H9 (cell line): ENCODE measurements at regions not wholly inside any gene's neighbourhood (a gene's known extent, or its start where the extent isn't known, plus 50 kb on each side); places are given as distances from the start of the nearest gene placed in this dataset.
A peak's percentile ranks its signal among the peaks of the same experiment; 100 is the strongest.

ENCODE experiments used
- DNase-seq: peaks from one replicate; pipeline ENCODE4 v3.0.0-alpha.2; 2017
- H2AFZ ChIP-seq: one replicate; pipeline ENCODE4 v1.6.1; 2013; ENCODE audit warnings: mild to moderate bottlenecking, low read length, control low read depth, moderate library complexity
- H2AK5ac ChIP-seq: 2 replicates; pipeline ENCODE4 v1.6.1; 2013; ENCODE audit warnings: low read length, control low read depth, mixed read lengths; ENCODE audit not compliant: insufficient read length
- H2BK120ac ChIP-seq: one replicate; pipeline ENCODE4 v1.6.1; 2013; ENCODE audit warnings: low read depth, mild to moderate bottlenecking, low read length, control low read depth, inconsistent platforms; ENCODE audit not compliant: poor library complexity, severe bottlenecking
- H2BK12ac ChIP-seq: 2 replicates; pipeline ENCODE4 v1.6.1; 2013; ENCODE audit warnings: low read length, control low read depth, mixed read lengths, low read depth; ENCODE audit not compliant: insufficient read length
- H2BK15ac ChIP-seq: 2 replicates; pipeline ENCODE4 v1.6.1; 2013; ENCODE audit warnings: low read depth, low read length, control low read depth
- H2BK20ac ChIP-seq: one replicate; pipeline ENCODE4 v1.6.1; 2013; ENCODE audit warnings: low read depth, mild to moderate bottlenecking, low read length, control low read depth, inconsistent platforms; ENCODE audit not compliant: poor library complexity, severe bottlenecking
- H2BK5ac ChIP-seq: 2 replicates; pipeline ENCODE4 v1.6.1; 2013; ENCODE audit warnings: low read length, control low read depth, mixed read lengths; ENCODE audit not compliant: insufficient read length
- H3K14ac ChIP-seq: 2 replicates; pipeline ENCODE4 v1.6.1; 2013; ENCODE audit warnings: low read length, control low read depth; ENCODE audit not compliant: insufficient read depth
- H3K18ac ChIP-seq: 2 replicates; pipeline ENCODE4 v1.6.1; 2013; ENCODE audit warnings: low read depth, mild to moderate bottlenecking, mixed read lengths, low read length, control low read depth; ENCODE audit not compliant: insufficient read length
- H3K23ac ChIP-seq: 2 replicates; pipeline ENCODE4 v1.6.1; 2013; ENCODE audit warnings: low read length, control low read depth, mixed read lengths, low read depth; ENCODE audit not compliant: insufficient read length
- H3K23me2 ChIP-seq: 2 replicates; pipeline ENCODE4 v1.6.1; 2013; ENCODE audit warnings: low read depth, mild to moderate bottlenecking, mixed read lengths, low read length, control low read depth; ENCODE audit not compliant: insufficient read length, poor library complexity, severe bottlenecking
- H3K27ac ChIP-seq: 2 replicates; pipeline ENCODE4 v1.5.1; 2013; ENCODE audit warnings: low read length, control low read depth, mixed read lengths, low read depth; ENCODE audit not compliant: insufficient read length
- H3K27me3 ChIP-seq: 2 replicates; pipeline ENCODE4 v1.6.1; 2013; ENCODE audit warnings: low read length, control low read depth, inconsistent platforms; ENCODE audit not compliant: insufficient read depth
- H3K4ac ChIP-seq: 2 replicates; pipeline ENCODE4 v1.6.1; 2013; ENCODE audit warnings: low read depth, mild to moderate bottlenecking, control low read depth, inconsistent platforms, low read length, moderate library complexity
- H3K4me1 ChIP-seq: 2 replicates; pipeline ENCODE4 v1.6.1; 2013; ENCODE audit warnings: low read length, control low read depth, inconsistent platforms; ENCODE audit not compliant: insufficient read depth
- H3K4me2 ChIP-seq: 2 replicates; pipeline ENCODE4 v1.6.1; 2013; ENCODE audit warnings: low read length, control low read depth, mixed read lengths; ENCODE audit not compliant: insufficient read length, insufficient read depth
- H3K56ac ChIP-seq: 2 replicates; pipeline ENCODE4 v1.6.1; 2013; ENCODE audit warnings: low read depth, mild to moderate bottlenecking, mixed read lengths, low read length, control low read depth; ENCODE audit not compliant: insufficient read length
- H3K79me1 ChIP-seq: 2 replicates; pipeline ENCODE4 v1.6.1; 2013; ENCODE audit warnings: low read depth, mild to moderate bottlenecking, moderate library complexity, low read length, control low read depth, inconsistent platforms; ENCODE audit not compliant: insufficient read depth, poor library complexity, severe bottlenecking
- H3K79me2 ChIP-seq: 2 replicates; pipeline ENCODE4 v1.6.1; 2013; ENCODE audit warnings: low read length, control low read depth, inconsistent platforms; ENCODE audit not compliant: insufficient read depth
- H3K9ac ChIP-seq: 2 replicates; pipeline ENCODE4 v1.6.1; 2013; ENCODE audit warnings: low read length, control low read depth, mixed read lengths; ENCODE audit not compliant: insufficient read length; ENCODE audit errors: extremely low read depth
- H3K9me3 ChIP-seq: one replicate; pipeline ENCODE4 v1.6.1; 2013; ENCODE audit warnings: low read depth, low read length, inconsistent platforms; ENCODE audit not compliant: control insufficient read depth
- H3T11ph ChIP-seq: one replicate; pipeline ENCODE4 v1.6.1; 2013; ENCODE audit warnings: mild to moderate bottlenecking, low read length, control low read depth, inconsistent platforms
- H4K20me1 ChIP-seq: one replicate; pipeline ENCODE4 v1.6.1; 2013; ENCODE audit not compliant: control insufficient read depth, insufficient read length, insufficient read depth
- H4K5ac ChIP-seq: 2 replicates; pipeline ENCODE4 v1.6.1; 2013; ENCODE audit warnings: low read depth, mild to moderate bottlenecking, mixed read lengths, low read length, control low read depth; ENCODE audit not compliant: insufficient read length
- H4K8ac ChIP-seq: replicated peaks from 2 replicates; pipeline ENCODE4 v1.6.1; 2013; ENCODE audit warnings: low read length, control low read depth, mixed read lengths, low read depth; ENCODE audit not compliant: insufficient read length
- H4K91ac ChIP-seq: 2 replicates; pipeline ENCODE4 v1.6.1; 2013; ENCODE audit warnings: low read depth, mild to moderate bottlenecking, moderate library complexity, mixed read lengths, low read length, control low read depth; ENCODE audit not compliant: insufficient read length
- H3K27ac Mint-ChIP-seq, 3 experiments: 2 replicates in 2 of 3; 3 replicates in 1 of 3; pipeline ENCODE4 v1.8.0; 2020 to 2021; ENCODE audit warnings: mixed read lengths in 3 of 3, mild to moderate bottlenecking in 1 of 3, moderate library complexity in 1 of 3
- H3K27me3 Mint-ChIP-seq: 2 replicates; pipeline ENCODE4 v1.8.0; 2021; ENCODE audit warnings: low read depth, mild to moderate bottlenecking, moderate library complexity, mixed read lengths
- H3K36me3 Mint-ChIP-seq, 3 experiments: 2 replicates in 2 of 3; 3 replicates in 1 of 3; pipeline ENCODE4 v1.8.0; 2020 to 2021; ENCODE audit warnings: low read depth in 3 of 3, mixed read lengths in 3 of 3; ENCODE audit not compliant: insufficient read depth in 1 of 3
- H3K4me1 Mint-ChIP-seq, 2 experiments: 2 replicates each; pipeline ENCODE4 v1.8.0; 2020; ENCODE audit warnings: mixed read lengths in 2 of 2
- H3K4me3 Mint-ChIP-seq, 2 experiments: 2 replicates in 1 of 2; 3 replicates in 1 of 2; pipeline ENCODE4 v1.8.0; 2020 to 2021; ENCODE audit warnings: mild to moderate bottlenecking in 2 of 2, mixed read lengths in 2 of 2, moderate library complexity in 1 of 2
- H3K9me3 Mint-ChIP-seq, 2 experiments: 2 replicates in 1 of 2; 3 replicates in 1 of 2; pipeline ENCODE4 v1.8.0; 2020; ENCODE audit warnings: mild to moderate bottlenecking in 2 of 2, mixed read lengths in 2 of 2, moderate library complexity in 1 of 2
- CTCF ChIP-seq: fragments of 200-600 bp; sonication (generic); conservative IDR thresholded peaks from 3 replicates; pipeline ENCODE4 v1.8.0; 2021; ENCODE audit warnings: antibody characterized with exemption, mild to moderate bottlenecking
- WGBS: extraction: QIAGEN DNeasy Blood & Tissue Kit; methylation state at CpG from one replicate; pipeline ENCODE4 v1.1.7; 2013; ENCODE audit warnings: missing lambda C conversion rate, low lambda C conversion rate, mixed read lengths; ENCODE audit not compliant: insufficient read length; ENCODE audit errors: extremely low coverage; 5-methylcytosine and 5-hydroxymethylcytosine counted together

GRCh38 chr2:51108794-51109193 lies 76.9 kb upstream of the NRXN1 start:
- Histone ChIP-seq H3K18ac (no peak overlapping the region), H4K8ac (no peak overlapping the region), H2BK20ac (no peak overlapping the region), H2AK5ac (no peak overlapping the region), H4K91ac (no peak overlapping the region), H3K9me3 (no peaks in the 10 kb centered on the region), H3K56ac (no peak overlapping the region), H2BK12ac (no peak overlapping the region), H3K79me2 (no peaks in the 10 kb centered on the region), H3K4me1 (peaks cover 6% of the 10 kb centered on the region; the same call in 1 of the 2 replicates), H3K4me2 (no peak overlapping the region), H4K20me1 (no peaks in the 10 kb centered on the region), H2BK15ac (no peak overlapping the region), H3K14ac (no peak overlapping the region), H3K79me1 (no peaks in the 10 kb centered on the region), H2BK5ac (no peak overlapping the region), H3K27ac (no peak overlapping the region), H3K27me3 (no peaks in the 10 kb centered on the region), H4K5ac (no peak overlapping the region), H3T11ph (no peak overlapping the region), H2BK120ac (no peak overlapping the region), H3K23me2 (no peaks in the 10 kb centered on the region), H2AFZ (no peak overlapping the region), H3K23ac (no peak overlapping the region), H3K9ac (no peak overlapping the region), H3K4ac (no peak overlapping the region)
- no peak for TF ChIP-seq CTCF
- Mint-ChIP-seq H3K27me3 (no peaks in the 10 kb centered on the region), H3K4me1 (peaks cover 37 to 39% of the 10 kb centered on the region in 2 experiments), H3K4me3 (no peak overlapping the region), H3K36me3 (no peaks in the 10 kb centered on the region), H3K27ac (0 out of 7 replicates have a peak overlapping the region, but pooled peaks of 1 of the 3 experiments have one; percentile 6), H3K9me3 (no peaks in the 10 kb centered on the region)
- no CpG with 5 or more reads among the region's 1 CpG for WGBS
- no peak for DNase-seq
